Omental fat pad (tissue), 3 donors: ENCODE measurements at regions not wholly inside any gene's neighbourhood (a gene's known extent, or its start where the extent isn't known, plus 50 kb on each side); places are given as distances from the start of the nearest gene placed in this dataset.
"Not testable (repeated sequence)": the region's sequence is repeated elsewhere in the genome, so short reads cannot be mapped to it uniquely, and the experiment has no call there.

Experiments
- ATAC-seq: fragments of 150-250 bp; one replicate; pipeline ENCODE4 v1.9.1; 2016; ENCODE audit warnings: mild to moderate bottlenecking, moderate library complexity; ENCODE audit not compliant: low FRiP score
- DNase-seq: peaks from one replicate; pipeline ENCODE4 v3.0.0-alpha.2; 2019; ENCODE audit warnings: low spot score
- CTCF ChIP-seq, 3 donors: fragments of 450-650 bp; IDR thresholded peaks; one replicate each; pipeline ENCODE4 v1.5.1; 2016 to 2017; ENCODE audit warnings: antibody characterized with exemption in 3 of 3, mild to moderate bottlenecking in 3 of 3, moderate library complexity in 2 of 3

GRCh38 chr1:182163821-182164223, 102.3 kb upstream of the ZNF648 start:
- DNase-seq (no peak), ATAC-seq (peak; percentile 43)
- no peak for TF ChIP-seq CTCF (IDR thresholded peaks at IDR 0.05)

- no peak for TF ChIP-seq CTCF (IDR thresholded peaks at IDR 0.05)
- no peak for ATAC-seq
- no peak for DNase-seq
Observed at GRCh38 chr1:182159443-182159842, 97.9 kb upstream of the ZNF648 start.

DNA sequence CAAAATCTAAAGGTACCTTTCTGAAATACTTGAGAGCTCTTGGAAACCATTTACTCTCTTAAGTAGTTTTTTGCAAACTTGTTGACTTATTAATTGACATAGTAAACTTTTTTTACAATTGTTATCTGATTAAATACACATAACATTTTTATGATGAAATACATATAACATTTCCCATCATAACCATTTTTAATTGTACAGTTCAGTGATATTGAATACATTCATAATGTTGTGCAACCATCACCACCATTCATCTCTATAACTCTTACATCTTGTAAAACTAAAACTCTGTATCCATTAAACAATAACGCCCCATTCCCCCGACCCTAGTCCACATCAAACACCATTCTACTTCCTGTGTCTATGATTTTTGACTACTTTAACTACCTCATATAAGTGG, 95.7 kb upstream of the ZNF648 start:
- no peak for TF ChIP-seq CTCF (IDR thresholded peaks at IDR 0.05)
- no peak for DNase-seq
- ATAC-seq = no peak

DNA sequence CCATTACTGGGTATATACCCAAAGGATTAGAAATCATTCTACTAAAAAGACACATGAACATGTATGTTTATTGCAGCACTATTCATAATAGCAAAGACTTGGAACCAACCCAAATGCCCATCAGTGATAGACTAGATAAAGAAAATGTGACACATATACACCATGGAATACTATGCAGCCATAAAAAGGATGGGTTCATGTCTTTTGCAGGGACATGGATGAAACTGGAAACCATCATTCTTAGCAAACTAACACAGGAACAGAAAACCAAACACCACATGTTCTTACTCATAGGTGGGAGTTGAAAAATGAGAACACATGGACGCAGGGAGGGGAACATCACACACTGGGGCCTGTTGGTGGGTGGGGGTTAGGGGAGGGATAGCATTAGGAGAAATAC, 92.9 kb upstream of the ZNF648 start:
- ATAC-seq, DNase-seq: not testable (repeated sequence)

DNA sequence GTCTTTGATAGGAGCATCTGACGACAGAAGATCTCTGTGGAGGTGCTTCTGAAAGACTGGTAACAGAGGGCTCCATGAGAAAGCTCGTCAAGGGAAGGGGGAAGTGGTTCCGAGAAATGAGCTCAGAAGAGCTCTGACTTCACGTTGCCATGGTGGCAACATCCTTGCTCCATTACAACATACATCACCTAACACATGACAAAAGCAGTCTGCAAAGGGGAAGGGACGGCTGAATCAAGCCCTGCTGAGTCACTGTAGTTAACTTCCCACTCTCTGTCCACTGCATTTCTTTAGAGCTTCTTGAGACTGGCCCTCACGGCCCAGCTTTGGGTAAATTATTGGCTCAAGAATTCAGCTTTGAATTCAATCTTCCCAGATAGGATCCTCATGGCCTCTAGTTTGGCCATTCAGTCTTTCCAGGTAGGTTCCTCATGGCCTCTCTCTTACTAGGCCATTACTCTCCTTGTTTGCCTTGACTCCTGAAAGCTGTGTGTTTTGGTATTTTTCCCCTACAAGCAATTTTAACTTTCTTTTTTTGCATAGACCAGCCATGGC, 88.0 kb upstream of the ZNF648 start:
- no peak for TF ChIP-seq CTCF (IDR thresholded peaks at IDR 0.05)
- DNase-seq = no peak
- ATAC-seq = no peak

GRCh38 chr1:182147951-182148350, 86.4 kb upstream of the ZNF648 start:
- ATAC-seq = no peak
- DNase-seq = no peak
- no peak for TF ChIP-seq CTCF (IDR thresholded peaks at IDR 0.05)

DNA sequence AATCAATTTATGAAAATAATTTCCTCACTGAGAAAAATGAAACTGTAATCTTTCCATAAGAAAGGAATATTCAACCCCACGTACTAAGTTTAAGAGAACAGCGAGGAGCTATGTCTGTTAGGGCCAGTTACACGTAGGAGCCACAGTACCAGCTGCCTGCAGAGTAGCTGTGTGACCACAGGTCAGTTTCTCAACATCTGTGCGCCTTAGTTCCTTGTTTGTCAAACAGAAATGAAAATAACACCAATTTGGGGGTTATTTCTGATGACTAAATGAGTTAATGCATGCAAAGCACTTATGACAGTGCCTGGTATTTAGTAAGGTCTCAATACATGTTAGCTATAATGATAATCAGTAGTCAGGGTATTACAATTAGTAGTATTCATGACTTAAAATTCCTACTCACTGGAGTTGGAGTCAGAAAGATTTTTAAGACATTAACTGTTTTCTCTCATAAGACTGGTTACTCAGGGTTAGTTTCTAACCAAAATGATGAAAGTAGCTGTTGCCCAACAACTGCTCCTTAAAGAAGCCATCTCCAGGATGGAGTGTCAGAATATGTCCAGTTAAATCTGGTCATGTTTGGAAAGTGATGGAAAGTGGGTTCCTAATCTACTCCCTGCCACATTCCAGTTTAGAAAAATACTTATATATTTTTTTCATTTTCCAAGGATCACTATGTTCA, 85.8 kb upstream of the ZNF648 start:
- TF ChIP-seq CTCF (IDR thresholded peaks at IDR 0.05) = no peak
- ATAC-seq = no peak
- DNase-seq = no peak
